HG03175 (cell line): ENCODE measurements at regions not wholly inside any gene's neighbourhood (a gene's known extent, or its start where the extent isn't known, plus 50 kb on each side); places are given as distances from the start of the nearest gene placed in this dataset.

Experiments used
- ATAC-seq: cut with Tn5 transposase; IDR thresholded peaks from one replicate; pipeline ENCODE4 v1.9.1; 2021; ENCODE audit warnings: mild to moderate bottlenecking, moderate library complexity; ENCODE audit not compliant: unreplicated experiment

DNA sequence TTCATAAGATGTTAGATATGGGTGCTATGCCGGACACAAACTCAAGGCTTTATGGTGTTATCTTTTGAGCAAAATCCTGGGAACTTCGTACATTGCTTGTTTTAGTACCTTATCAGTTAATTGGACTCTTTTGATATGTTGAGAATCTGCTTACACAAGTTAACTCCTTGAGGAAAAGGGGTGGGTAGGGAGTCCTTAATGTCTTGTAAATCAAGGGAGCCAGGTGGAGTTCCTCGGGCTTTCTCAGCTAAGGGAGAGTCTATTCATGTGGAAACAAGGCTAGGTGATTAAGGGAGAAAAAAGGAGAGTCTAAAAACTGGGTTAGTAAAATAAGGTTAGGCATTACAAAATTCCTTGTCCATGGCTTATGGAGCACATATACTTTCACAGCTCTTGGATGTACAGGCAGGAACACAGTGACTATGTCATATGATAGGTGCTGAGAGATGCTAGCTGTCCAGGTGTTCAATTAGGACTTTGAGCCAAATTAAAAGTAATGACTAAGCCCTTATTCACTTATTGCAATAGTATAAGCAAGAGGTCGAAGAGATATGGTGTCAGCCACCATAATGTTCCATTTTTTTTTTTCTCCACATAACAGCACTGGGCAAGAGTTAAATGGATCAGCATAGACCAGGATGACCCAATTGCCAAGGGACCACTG, 59.5 kb upstream of the DYNAP start:
- ATAC-seq, result no peak

DNA sequence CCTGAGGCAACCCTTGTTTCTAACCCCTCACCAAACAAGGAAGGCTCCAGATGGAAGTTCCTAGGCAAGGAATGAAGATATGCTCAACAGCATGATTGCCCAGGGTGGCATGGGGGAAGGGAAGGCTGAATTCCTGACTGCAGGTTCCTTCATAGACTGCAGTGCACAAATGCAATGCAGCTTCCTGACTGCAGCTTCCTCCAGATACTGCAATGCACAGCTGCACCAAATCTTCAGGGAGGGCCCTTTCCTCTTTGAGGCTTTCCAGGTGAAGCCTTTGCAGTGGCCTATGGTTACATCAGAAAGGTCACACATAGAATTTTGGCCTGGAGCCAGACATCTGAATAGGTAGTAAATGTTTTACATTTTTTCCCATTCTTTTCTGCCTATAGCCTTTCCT, 58.8 kb upstream of the DYNAP start:
- ATAC-seq, result no peak

DNA sequence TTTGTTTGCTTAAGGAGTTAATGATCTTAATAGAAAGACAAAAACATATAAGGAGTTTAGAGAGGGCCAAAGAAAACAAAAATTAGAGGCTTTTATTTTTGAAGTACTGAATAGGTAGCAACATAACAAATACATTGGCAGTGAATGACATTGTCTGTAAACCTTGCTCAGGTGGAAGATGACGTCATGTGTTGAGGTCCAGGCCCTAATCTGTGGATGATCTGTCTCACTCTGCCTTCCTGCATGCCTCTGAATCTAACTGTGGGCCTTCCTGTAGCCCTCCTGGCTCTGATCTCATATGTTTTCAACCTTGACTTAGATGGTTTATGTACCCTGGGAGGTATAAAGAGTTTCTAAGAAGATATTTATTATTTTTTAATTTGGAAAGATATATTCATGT, 58.1 kb upstream of the DYNAP start:
- no peak for ATAC-seq
